ENCODE measurements at regions not wholly inside any gene's neighbourhood (a gene's known extent, or its start where the extent isn't known, plus 50 kb on each side); places are given as distances from the start of the nearest gene placed in this dataset.

DNA sequence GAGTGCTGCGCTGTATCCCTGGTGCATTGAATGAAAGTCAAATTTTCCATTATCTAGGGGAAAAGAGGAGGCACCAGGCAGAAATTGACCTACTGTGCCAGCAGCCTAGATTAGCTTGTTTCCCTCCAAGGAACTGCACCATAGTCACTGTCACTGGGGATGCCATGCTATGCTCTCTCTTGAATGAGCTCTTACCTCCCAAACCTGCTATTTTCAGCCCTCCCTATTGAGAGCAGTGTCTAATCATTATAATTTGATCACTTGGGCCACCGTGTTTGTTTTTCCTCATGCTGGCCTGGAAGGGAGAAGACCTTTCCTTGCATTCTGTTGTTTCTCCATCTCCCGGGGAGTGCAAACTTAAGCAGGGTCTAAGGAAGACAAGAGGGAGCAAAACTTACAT, 492.9 kb downstream of the SIPA1L2 start:
- POLR2A ChIA-PET: no interaction called here
- no peak overlapping the region for H3K4me3 ChIP-seq (ENCODE audit: low read length)
- Mint-ChIP-seq H3K27me3 (no peaks in the 10 kb centered on the region), H3K9me3 (no peaks in the 10 kb centered on the region), H3K36me3 (ENCODE audit: low read depth) (no peaks in the 10 kb centered on the region), H3K4me1 (ENCODE audit: low read depth) (no peaks in the 10 kb centered on the region), H3K27ac (no peak overlapping the region), H3K4me3 (no peak overlapping the region)
- CTCF ChIA-PET: no interaction called here
- intact Hi-C loops (cut with DNase I, micrococcal nuclease): no loop called here
- H3K27me3 ChIP-seq (ENCODE audit: control insufficient read depth in 1 of 2, insufficient read depth in 2 of 2, low read length in 2 of 2): no peaks in the 10 kb centered on the region
- peaks cover 4 to 5% of the 10 kb centered on the region in 2 experiments for H3K9me3 ChIP-seq (ENCODE audit: control insufficient read depth in 1 of 2, insufficient read depth in 1 of 2, low read length in 2 of 2)
- no peaks in the 10 kb centered on the region for H3K36me3 ChIP-seq (ENCODE audit: insufficient read depth, low read length)
- DNase-seq (no peak), ATAC-seq (ENCODE audit: poor library complexity) (no peak)
- H3K27ac ChIP-seq (ENCODE audit: low read depth in 1 of 2, low read length in 2 of 2): no peak overlapping the region
- TF ChIP-seq, protein P1, sequence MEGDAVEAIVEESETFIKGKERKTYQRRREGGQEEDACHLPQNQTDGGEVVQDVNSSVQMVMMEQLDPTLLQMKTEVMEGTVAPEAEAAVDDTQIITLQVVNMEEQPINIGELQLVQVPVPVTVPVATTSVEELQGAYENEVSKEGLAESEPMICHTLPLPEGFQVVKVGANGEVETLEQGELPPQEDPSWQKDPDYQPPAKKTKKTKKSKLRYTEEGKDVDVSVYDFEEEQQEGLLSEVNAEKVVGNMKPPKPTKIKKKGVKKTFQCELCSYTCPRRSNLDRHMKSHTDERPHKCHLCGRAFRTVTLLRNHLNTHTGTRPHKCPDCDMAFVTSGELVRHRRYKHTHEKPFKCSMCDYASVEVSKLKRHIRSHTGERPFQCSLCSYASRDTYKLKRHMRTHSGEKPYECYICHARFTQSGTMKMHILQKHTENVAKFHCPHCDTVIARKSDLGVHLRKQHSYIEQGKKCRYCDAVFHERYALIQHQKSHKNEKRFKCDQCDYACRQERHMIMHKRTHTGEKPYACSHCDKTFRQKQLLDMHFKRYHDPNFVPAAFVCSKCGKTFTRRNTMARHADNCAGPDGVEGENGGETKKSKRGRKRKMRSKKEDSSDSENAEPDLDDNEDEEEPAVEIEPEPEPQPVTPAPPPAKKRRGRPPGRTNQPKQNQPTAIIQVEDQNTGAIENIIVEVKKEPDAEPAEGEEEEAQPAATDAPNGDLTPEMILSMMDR (IDR thresholded peaks at IDR 0.05): no peak
- H3K4me1 ChIP-seq (ENCODE audit: insufficient read depth, low read length): no peaks in the 10 kb centered on the region

DNA sequence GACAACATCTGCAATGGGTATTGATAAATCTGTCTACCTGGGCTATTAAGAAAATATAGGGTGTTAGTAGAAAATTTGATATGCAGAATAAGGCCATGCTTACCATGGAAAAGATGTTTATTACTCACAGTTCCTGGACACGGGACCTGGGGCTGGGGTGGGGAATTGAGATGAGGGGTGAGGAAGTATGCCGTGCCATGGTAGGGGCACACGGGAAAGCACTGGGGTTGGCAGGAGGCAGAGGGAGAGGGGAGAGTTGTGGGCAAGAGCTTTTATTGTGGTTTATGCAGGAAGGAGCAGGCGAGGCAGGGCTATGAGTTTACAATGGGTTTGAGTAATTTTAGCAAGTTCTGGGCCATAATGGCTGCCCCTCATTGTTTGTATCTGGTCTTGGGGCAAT, 493.8 kb downstream of the SIPA1L2 start:
- H3K4me3 Mint-ChIP-seq: no peak overlapping the region
- Histone ChIP-seq H3K4me3 (ENCODE audit: low read length) (no peak overlapping the region), H3K4me1 (ENCODE audit: insufficient read depth, low read length) (no peaks in the 10 kb centered on the region), H3K36me3 (ENCODE audit: insufficient read depth, low read length) (no peaks in the 10 kb centered on the region), H3K27me3 (ENCODE audit: control insufficient read depth in 1 of 2, insufficient read depth in 2 of 2, low read length in 2 of 2) (peaks cover 0 to under 1% of the 10 kb centered on the region in 2 experiments), H3K27ac (ENCODE audit: low read depth in 1 of 2, low read length in 2 of 2) (no peak overlapping the region), H3K9me3 (ENCODE audit: control insufficient read depth in 1 of 2, insufficient read depth in 1 of 2, low read length in 2 of 2) (peaks cover 4 to 5% of the 10 kb centered on the region in 2 experiments)
- H3K4me1 Mint-ChIP-seq (ENCODE audit: low read depth): no peaks in the 10 kb centered on the region
- no peak for DNase-seq
- H3K27me3 Mint-ChIP-seq: no peaks in the 10 kb centered on the region
- intact Hi-C loops (cut with DNase I, micrococcal nuclease): no loop called here
- ATAC-seq (ENCODE audit: poor library complexity): no peak
- no peaks in the 10 kb centered on the region for H3K36me3 Mint-ChIP-seq (ENCODE audit: low read depth)
- H3K9me3 Mint-ChIP-seq: peaks cover 3% of the 10 kb centered on the region
- ChIA-PET CTCF (no interaction called here), POLR2A (no interaction called here)
- TF ChIP-seq, protein P1 (IDR thresholded peaks at IDR 0.05): no peak
- no peak overlapping the region for H3K27ac Mint-ChIP-seq

DNA sequence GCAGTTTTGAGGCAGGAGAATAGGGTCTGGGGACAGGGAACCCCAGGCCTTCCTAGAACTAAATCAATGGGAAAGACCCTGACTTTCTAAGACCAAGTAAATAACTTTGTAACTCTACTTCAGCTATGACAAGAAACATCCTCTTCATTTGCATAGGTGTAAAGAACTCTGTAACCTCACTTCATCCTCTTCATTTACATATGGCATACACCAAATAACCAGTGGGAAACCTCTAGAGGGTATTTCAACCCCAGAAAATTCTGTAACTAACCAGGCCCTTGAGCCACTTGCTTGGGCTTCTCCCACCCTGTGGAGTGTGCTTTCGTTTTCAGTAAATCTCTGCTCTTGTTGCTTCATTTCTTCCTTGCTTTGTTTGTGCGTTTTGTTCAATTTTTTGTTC, 495.6 kb downstream of the SIPA1L2 start:
- no peak overlapping the region for H3K27ac ChIP-seq (ENCODE audit: low read depth in 1 of 2, low read length in 2 of 2)
- peaks cover 8% of the 10 kb centered on the region for H3K27me3 Mint-ChIP-seq
- H3K4me1 ChIP-seq (ENCODE audit: insufficient read depth, low read length): no peaks in the 10 kb centered on the region
- H3K27ac Mint-ChIP-seq: no peak overlapping the region
- ATAC-seq (ENCODE audit: poor library complexity) (no peak), DNase-seq (no peak)
- H3K9me3 Mint-ChIP-seq: peaks cover 4% of the 10 kb centered on the region
- ChIA-PET CTCF (no interaction called here), POLR2A (no interaction called here)
- TF ChIP-seq, protein P1 (IDR thresholded peaks at IDR 0.05): no peak
- no peak overlapping the region for H3K4me3 ChIP-seq (ENCODE audit: low read length)
- intact Hi-C loops (cut with DNase I, micrococcal nuclease): no loop called here
- H3K36me3 ChIP-seq (ENCODE audit: insufficient read depth, low read length): no peaks in the 10 kb centered on the region
- no peaks in the 10 kb centered on the region for H3K9me3 ChIP-seq (ENCODE audit: control insufficient read depth in 1 of 2, insufficient read depth in 1 of 2, low read length in 2 of 2)
- peaks cover 0 to 7% of the 10 kb centered on the region in 2 experiments for H3K27me3 ChIP-seq (ENCODE audit: control insufficient read depth in 1 of 2, insufficient read depth in 2 of 2, low read length in 2 of 2)
- no peaks in the 10 kb centered on the region for H3K4me1 Mint-ChIP-seq (ENCODE audit: low read depth)
- peaks cover 3% of the 10 kb centered on the region for H3K36me3 Mint-ChIP-seq (ENCODE audit: low read depth)
- no peak overlapping the region for H3K4me3 Mint-ChIP-seq
